ENCODE measurements at regions not wholly inside any gene's neighbourhood (a gene's known extent, or its start where the extent isn't known, plus 50 kb on each side); places are given as distances from the start of the nearest gene placed in this dataset.

- no peak for DNase-seq
These were observed 178.3 kb upstream of the IRX2 start for GRCh38 chr5:2929779-2930178.

- no peak for DNase-seq
These were observed 170.2 kb upstream of the IRX2 start for GRCh38 chr5:2921651-2922050.

GRCh38 chr5:2921176-2921575 lies 169.7 kb upstream of the IRX2 start:
- DNase-seq: no peak

GRCh38 chr5:2920312-2920711 lies 168.8 kb upstream of the IRX2 start:
- no peak for DNase-seq

GRCh38 chr5:2919310-2920018 lies 168.0 kb upstream of the IRX2 start:
- DNase-seq: no peak

GRCh38 chr5:2917524-2917923 lies 166.0 kb upstream of the IRX2 start:
- no peak for DNase-seq

- no peak for DNase-seq
These were observed 165.6 kb upstream of the IRX2 start for GRCh38 chr5:2917093-2917492.

- no peak for DNase-seq
These were observed 164.7 kb upstream of the IRX2 start for GRCh38 chr5:2916076-2916682.

GRCh38 chr5:2914981-2915484 lies 163.6 kb upstream of the IRX2 start:
- no peak for DNase-seq

- DNase-seq: no peak
These were observed 162.7 kb upstream of the IRX2 start for GRCh38 chr5:2914022-2914661.

GRCh38 chr5:2913281-2913680 lies 161.8 kb upstream of the IRX2 start:
- DNase-seq: no peak

GRCh38 chr5:2912741-2913140 lies 161.3 kb upstream of the IRX2 start:
- no peak for DNase-seq

- no peak for DNase-seq
These were observed 159.1 kb upstream of the IRX2 start for GRCh38 chr5:2910401-2911175.

GRCh38 chr5:2909035-2909434 lies 157.6 kb upstream of the IRX2 start:
- no peak for DNase-seq

- no peak for DNase-seq
These were observed 156.6 kb upstream of the IRX2 start for GRCh38 chr5:2908086-2908485.

GRCh38 chr5:2906302-2907090 lies 155.0 kb upstream of the IRX2 start:
- no peak for DNase-seq

GRCh38 chr5:2905741-2906140 lies 154.3 kb upstream of the IRX2 start:
- no peak for DNase-seq

- no peak for DNase-seq
These were observed 153.5 kb upstream of the IRX2 start for GRCh38 chr5:2904956-2905355.

- no peak for DNase-seq
These were observed 152.9 kb upstream of the IRX2 start for GRCh38 chr5:2904399-2904798.

GRCh38 chr5:2903451-2904395 lies 152.2 kb upstream of the IRX2 start:
- DNase-seq: no peak

GRCh38 chr5:2902742-2903297 lies 151.3 kb upstream of the IRX2 start:
- DNase-seq: no peak
